Thyroid gland (tissue), 4 donors: ENCODE measurements at regions not wholly inside any gene's neighbourhood (a gene's known extent, or its start where the extent isn't known, plus 50 kb on each side); places are given as distances from the start of the nearest gene placed in this dataset.

Source experiments
- POLR2A ChIP-seq, 2 donors: fragments of 450-650 bp; IDR thresholded peaks; one replicate each; pipeline ENCODE4 v1.6.1; 2017; ENCODE audit warnings: antibody characterized with exemption in 2 of 2, mild to moderate bottlenecking in 2 of 2, moderate library complexity in 1 of 2
- TF ChIP-seq, protein P1 (sequence below), 6 experiments: fragments of 200-600 bp in 3 of 6; fragments of 450-650 bp in 3 of 6; sonication (generic) in 3 of 6; IDR thresholded peaks; one replicate each; pipeline ENCODE4 v1.5.1; 2016 to 2019; ENCODE audit warnings: antibody characterized with exemption in 6 of 6, mild to moderate bottlenecking in 2 of 6, inconsistent platforms in 1 of 6, moderate library complexity in 1 of 6

DNA sequence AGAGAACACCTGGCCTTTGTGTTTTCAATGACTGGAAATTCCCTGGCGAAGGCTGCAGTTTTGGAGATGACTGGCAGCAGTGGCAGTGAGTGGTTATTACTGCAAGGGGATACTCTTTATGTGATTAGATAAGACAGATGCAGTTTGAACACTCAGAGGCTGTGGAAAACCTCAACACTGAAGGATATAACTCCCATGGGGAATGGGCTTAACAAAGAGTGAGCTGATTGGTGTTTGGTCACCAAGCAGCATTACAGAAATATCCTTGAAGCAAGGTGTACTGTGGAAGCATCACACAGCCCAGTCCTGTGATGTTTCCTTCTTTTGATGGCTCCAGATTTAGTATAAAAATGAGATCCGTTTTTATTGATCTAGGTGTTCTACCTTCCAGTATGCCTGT, 490.7 kb upstream of the PTPRD start:
- TF ChIP-seq, protein P1, sequence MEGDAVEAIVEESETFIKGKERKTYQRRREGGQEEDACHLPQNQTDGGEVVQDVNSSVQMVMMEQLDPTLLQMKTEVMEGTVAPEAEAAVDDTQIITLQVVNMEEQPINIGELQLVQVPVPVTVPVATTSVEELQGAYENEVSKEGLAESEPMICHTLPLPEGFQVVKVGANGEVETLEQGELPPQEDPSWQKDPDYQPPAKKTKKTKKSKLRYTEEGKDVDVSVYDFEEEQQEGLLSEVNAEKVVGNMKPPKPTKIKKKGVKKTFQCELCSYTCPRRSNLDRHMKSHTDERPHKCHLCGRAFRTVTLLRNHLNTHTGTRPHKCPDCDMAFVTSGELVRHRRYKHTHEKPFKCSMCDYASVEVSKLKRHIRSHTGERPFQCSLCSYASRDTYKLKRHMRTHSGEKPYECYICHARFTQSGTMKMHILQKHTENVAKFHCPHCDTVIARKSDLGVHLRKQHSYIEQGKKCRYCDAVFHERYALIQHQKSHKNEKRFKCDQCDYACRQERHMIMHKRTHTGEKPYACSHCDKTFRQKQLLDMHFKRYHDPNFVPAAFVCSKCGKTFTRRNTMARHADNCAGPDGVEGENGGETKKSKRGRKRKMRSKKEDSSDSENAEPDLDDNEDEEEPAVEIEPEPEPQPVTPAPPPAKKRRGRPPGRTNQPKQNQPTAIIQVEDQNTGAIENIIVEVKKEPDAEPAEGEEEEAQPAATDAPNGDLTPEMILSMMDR (IDR thresholded peaks at IDR 0.05), result no peak
- no peak for TF ChIP-seq POLR2A (IDR thresholded peaks at IDR 0.05)
